Fibroblast of villous mesenchyme (primary cell): ENCODE measurements at regions not wholly inside any gene's neighbourhood (a gene's known extent, or its start where the extent isn't known, plus 50 kb on each side); places are given as distances from the start of the nearest gene placed in this dataset.

Experiments used
- DNase-seq: peaks from one replicate; pipeline ENCODE4 v3.0.0-alpha.2; 2010; ENCODE audit warnings: low read depth
- H3K4me3 ChIP-seq: 2 replicates; pipeline ENCODE4 v1.5.1; 2011; ENCODE audit warnings: low read depth, mild to moderate bottlenecking, low read length
- TF ChIP-seq, protein P1 (sequence below): IDR thresholded peaks from 2 replicates; pipeline ENCODE4 v1.5.1; 2012; ENCODE audit warnings: low read depth, mild to moderate bottlenecking, low read length; ENCODE audit not compliant: insufficient read depth

DNA sequence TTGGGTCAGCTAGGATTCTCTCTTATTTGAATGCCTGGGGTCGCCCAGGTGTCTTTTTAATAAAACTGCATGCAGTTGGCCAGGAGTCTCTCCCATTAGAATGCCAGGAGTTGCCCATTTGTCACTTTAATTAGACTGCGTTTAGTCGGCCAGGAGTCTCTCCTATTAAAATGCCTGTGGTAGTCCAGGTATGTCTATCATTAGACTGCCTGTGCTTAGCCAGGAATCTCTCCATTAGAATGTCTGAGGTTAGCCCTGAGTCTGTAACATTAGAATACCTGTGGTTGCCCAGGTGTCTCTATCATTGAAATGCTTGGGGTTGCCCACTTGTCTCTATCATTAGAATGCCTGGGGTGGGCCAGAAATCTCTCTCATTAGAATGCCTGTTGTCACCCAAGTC is 1470.9 kb downstream of the UQCRFS1 start:
- no peak overlapping the region for H3K4me3 ChIP-seq
- no peak for DNase-seq
- TF ChIP-seq, protein P1, sequence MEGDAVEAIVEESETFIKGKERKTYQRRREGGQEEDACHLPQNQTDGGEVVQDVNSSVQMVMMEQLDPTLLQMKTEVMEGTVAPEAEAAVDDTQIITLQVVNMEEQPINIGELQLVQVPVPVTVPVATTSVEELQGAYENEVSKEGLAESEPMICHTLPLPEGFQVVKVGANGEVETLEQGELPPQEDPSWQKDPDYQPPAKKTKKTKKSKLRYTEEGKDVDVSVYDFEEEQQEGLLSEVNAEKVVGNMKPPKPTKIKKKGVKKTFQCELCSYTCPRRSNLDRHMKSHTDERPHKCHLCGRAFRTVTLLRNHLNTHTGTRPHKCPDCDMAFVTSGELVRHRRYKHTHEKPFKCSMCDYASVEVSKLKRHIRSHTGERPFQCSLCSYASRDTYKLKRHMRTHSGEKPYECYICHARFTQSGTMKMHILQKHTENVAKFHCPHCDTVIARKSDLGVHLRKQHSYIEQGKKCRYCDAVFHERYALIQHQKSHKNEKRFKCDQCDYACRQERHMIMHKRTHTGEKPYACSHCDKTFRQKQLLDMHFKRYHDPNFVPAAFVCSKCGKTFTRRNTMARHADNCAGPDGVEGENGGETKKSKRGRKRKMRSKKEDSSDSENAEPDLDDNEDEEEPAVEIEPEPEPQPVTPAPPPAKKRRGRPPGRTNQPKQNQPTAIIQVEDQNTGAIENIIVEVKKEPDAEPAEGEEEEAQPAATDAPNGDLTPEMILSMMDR, result no peak

- no peak for DNase-seq
- H3K4me3 ChIP-seq, result no peak overlapping the region
- TF ChIP-seq, protein P1, result no peak
Observed at GRCh38 chr19:27741236-27741635, 1471.7 kb downstream of the UQCRFS1 start.

DNA sequence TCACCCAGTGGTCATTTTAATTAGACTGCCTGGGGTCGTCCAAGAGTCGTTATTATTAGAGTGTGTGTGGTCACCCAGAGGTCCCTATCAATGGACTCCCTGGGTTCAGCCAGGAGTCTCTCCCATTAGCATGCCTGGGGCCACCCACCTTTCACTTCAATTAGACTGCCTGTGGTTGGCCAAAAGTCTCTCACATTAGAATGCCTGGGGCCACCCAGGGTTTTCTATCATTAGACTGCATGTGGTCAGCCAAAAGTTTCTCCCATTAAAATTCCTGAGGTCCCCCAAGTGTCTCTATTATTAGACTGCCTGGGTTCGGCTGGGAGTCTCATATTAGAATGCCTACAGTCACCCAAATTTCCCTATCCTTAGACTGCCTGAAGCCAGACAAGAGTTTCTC is 1472.6 kb downstream of the UQCRFS1 start:
- no peak overlapping the region for H3K4me3 ChIP-seq
- TF ChIP-seq, protein P1, result no peak
- no peak for DNase-seq

DNA sequence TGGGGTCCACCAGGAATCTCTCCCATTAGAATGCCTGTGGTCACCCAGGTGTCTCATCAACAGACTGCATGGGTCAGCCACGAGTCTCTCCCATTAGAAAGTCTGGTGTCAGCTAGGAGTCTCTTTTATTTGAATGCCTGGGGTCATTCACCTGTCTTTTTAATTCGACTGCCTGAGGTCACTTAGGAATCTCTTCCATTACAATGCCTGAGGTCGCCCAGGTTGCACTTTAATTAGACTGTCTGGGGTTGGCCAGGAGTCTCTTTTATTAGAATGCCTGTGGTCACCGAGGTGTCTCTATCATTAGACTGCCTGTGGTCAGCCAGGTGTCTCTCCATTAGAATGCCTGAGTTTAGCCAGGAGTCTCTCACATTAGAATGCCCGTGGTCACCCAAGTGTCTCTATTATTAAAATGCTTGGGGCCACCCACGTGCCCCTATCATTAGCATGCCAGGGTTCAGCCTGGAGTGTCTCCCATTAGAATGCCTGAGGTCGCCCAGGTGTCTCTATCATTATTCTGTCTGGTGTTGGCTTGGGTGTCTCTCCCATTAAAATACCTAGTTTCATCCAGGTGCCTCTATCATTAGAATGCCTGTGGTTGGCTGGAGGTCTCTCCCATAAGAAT is 1474.3 kb downstream of the UQCRFS1 start:
- TF ChIP-seq, protein P1, result no peak

DNA sequence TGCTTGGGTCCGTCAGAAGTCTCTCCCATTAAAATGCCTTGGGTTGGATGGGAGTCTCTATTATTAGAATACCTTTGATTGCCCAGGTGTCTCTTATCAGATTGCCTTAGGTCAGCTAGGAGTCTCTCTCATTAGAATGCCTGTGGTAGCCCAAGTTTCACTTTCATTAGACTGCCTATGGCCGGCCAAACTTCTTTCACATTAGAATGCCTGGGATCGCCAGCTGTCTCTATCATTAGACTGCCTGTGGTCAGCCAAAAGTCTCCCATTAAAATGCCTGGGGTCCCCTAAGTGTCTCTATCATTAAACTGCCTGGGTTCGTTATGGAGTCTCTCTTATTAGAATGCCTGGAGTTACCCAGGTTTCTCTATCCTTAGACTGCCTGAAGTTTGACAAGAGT is 1476.7 kb downstream of the UQCRFS1 start:
- no peak overlapping the region for H3K4me3 ChIP-seq
- DNase-seq, result no peak
- TF ChIP-seq, protein P1, result no peak

More for the DNA sequence above, 1474.3 kb downstream of the UQCRFS1 start:
- H3K4me3 ChIP-seq, result no peak overlapping the region
- DNase-seq, result no peak

DNA sequence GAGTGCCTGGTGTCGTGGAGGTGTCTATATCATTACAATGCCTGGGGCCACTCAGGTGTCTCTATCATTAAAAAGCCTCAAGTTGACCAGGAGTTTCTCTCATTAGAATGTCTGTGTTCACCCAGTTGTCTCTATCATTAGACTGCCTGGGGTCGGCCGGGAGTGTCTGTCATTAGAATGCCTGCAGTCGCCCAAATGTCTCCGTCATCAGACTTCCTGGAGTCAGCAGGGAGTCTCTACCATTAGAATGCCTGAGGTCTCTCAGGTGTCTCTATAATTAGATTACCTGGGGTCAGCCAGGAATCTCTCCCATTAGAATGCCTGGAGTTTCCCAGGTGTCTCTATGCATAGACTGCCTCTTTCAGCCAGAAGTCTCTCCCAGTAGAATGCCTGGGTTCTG is 1477.6 kb downstream of the UQCRFS1 start:
- no peak overlapping the region for H3K4me3 ChIP-seq
- DNase-seq, result no peak
- TF ChIP-seq, protein P1, result no peak
